NT2/D1 (cell line): ENCODE measurements at regions not wholly inside any gene's neighbourhood (a gene's known extent, or its start where the extent isn't known, plus 50 kb on each side); places are given as distances from the start of the nearest gene placed in this dataset.

Source experiments
- DNase-seq: peaks from one replicate; pipeline ENCODE4 v3.0.0-alpha.2; 2011; ENCODE audit warnings: low read depth, low spot score
- H3K27me3 ChIP-seq: 2 replicates; pipeline ENCODE4 v1.6.0; 2011; ENCODE audit warnings: mild to moderate bottlenecking; ENCODE audit not compliant: insufficient read length, insufficient read depth
- H3K36me3 ChIP-seq: 2 replicates; pipeline ENCODE4 v1.6.1; 2011; ENCODE audit warnings: mild to moderate bottlenecking, low read length, mixed read lengths; ENCODE audit not compliant: insufficient read depth, insufficient read length
- H3K4me1 ChIP-seq: 2 replicates; pipeline ENCODE4 v1.5.1; 2011; ENCODE audit not compliant: insufficient read depth, insufficient read length
- H3K4me3 ChIP-seq: 2 replicates; pipeline ENCODE4 v1.5.1; 2011; ENCODE audit warnings: low read depth; ENCODE audit not compliant: insufficient read length
- H3K9ac ChIP-seq: 2 replicates; pipeline ENCODE4 v1.6.0; 2011; ENCODE audit warnings: low read depth; ENCODE audit not compliant: insufficient read length
- H3K9me3 ChIP-seq: 2 replicates; pipeline ENCODE4 v1.5.1; 2011; ENCODE audit warnings: mild to moderate bottlenecking, low read length; ENCODE audit not compliant: insufficient read depth
- SUZ12 ChIP-seq: IDR thresholded peaks from 2 replicates; pipeline ENCODE4 v1.6.1; 2011; ENCODE audit not compliant: insufficient read length, insufficient read depth; ENCODE audit errors: extremely low read depth
- YY1 ChIP-seq: IDR thresholded peaks from 2 replicates; pipeline ENCODE4 v1.6.1; 2011; ENCODE audit not compliant: insufficient read length, insufficient read depth
- ZNF274 ChIP-seq: IDR thresholded peaks from 2 replicates; pipeline ENCODE4 v1.6.1; 2011; ENCODE audit warnings: mild to moderate bottlenecking, low read depth, low read length

DNA sequence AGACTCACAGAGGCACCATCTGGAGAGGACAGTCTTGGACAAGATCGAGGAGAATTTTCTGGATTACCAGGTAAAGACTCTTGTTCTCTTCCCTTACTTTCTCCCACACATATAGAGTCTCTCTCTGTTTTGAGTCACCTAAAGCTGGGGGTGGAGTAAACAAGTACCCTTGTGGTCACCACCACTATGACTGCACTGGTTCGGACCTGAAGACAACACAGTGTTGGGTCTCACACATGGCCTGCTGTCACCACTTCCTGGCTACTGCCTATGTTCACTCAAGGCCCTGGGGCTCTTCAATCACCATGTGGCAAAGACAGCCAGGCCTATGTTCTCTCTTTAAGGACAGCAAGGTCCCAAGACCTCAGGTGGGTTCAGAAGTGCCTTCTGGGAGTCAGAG is 253.3 kb upstream of the VRK2 start:
- Histone ChIP-seq H3K9ac (no peak overlapping the region), H3K27me3 (no peaks in the 10 kb centered on the region), H3K4me3 (no peak overlapping the region), H3K36me3 (no peaks in the 10 kb centered on the region), H3K4me1 (no peaks in the 10 kb centered on the region), H3K9me3 (no peaks in the 10 kb centered on the region)
- DNase-seq = no peak
- TF ChIP-seq ZNF274 (no peak), YY1 (no peak), SUZ12 (no peak)

DNA sequence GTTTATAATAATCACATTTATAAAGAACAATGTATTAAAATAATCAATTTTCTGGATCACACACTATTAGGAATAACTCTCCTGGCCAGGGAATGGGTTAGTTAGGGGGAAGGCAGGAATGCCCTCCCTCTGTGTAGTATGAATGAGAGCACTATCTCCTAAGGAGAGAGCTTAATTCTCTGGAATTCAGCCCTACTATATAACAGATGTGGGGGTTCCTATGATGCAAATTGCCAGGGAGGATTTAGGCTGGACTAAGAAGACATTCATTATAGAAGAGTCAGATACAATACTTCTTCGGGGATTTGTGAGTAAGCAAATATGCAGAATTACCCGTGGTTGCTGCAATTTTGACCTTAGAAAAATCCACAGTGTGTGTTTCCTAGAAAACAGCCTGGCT is 250.1 kb upstream of the VRK2 start:
- Histone ChIP-seq H3K4me1 (no peaks in the 10 kb centered on the region), H3K9ac (no peak overlapping the region), H3K4me3 (no peak overlapping the region), H3K36me3 (no peaks in the 10 kb centered on the region), H3K9me3 (peaks cover 5% of the 10 kb centered on the region), H3K27me3 (no peaks in the 10 kb centered on the region)
- DNase-seq = peak; percentile 68
- TF ChIP-seq YY1 (no peak), SUZ12 (no peak), ZNF274 (no peak)

- DNase-seq = no peak
- Histone ChIP-seq H3K9me3 (peaks cover 5% of the 10 kb centered on the region), H3K36me3 (no peaks in the 10 kb centered on the region), H3K4me1 (no peaks in the 10 kb centered on the region), H3K9ac (no peak overlapping the region), H3K4me3 (no peak overlapping the region), H3K27me3 (no peaks in the 10 kb centered on the region)
- no peak for TF ChIP-seq ZNF274
- no peak for TF ChIP-seq YY1
- no peak for TF ChIP-seq SUZ12
Observed at GRCh38 chr2:57798346-57798745, 248.3 kb upstream of the VRK2 start.

- Histone ChIP-seq H3K4me3 (no peak overlapping the region), H3K4me1 (no peaks in the 10 kb centered on the region), H3K36me3 (no peaks in the 10 kb centered on the region), H3K9ac (no peak overlapping the region), H3K27me3 (no peaks in the 10 kb centered on the region), H3K9me3 (peaks cover 5% of the 10 kb centered on the region)
- no peak for DNase-seq
- TF ChIP-seq YY1 = no peak
- no peak for TF ChIP-seq SUZ12
- TF ChIP-seq ZNF274 = no peak
Observed at GRCh38 chr2:57802243-57802642, 244.4 kb upstream of the VRK2 start.

DNA sequence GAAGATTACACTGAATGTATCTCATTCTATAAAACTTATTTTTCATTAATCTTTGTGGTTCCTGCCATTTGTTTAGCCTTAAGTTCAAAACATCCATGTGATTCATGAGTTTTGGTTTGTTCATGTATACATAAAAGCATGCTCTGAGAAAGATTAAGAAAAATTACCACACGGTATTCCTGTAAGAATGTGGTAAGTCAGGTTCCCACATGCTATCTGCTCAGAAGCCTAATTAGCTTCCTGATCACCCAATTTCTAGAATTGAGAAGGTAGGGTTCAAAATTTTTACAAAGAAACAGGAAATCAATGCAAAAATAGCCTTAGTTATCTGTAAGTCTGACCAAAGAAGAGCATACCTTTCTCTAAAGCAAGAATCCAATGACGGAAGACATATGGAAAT is 241.6 kb upstream of the VRK2 start:
- no peak for DNase-seq
- no peak overlapping the region for H3K9ac ChIP-seq
- H3K4me1 ChIP-seq = no peaks in the 10 kb centered on the region
- H3K27me3 ChIP-seq = no peaks in the 10 kb centered on the region
- no peak overlapping the region for H3K4me3 ChIP-seq
- H3K9me3 ChIP-seq = no peaks in the 10 kb centered on the region
- H3K36me3 ChIP-seq = no peaks in the 10 kb centered on the region
- TF ChIP-seq YY1 (no peak), ZNF274 (no peak), SUZ12 (no peak)

DNA sequence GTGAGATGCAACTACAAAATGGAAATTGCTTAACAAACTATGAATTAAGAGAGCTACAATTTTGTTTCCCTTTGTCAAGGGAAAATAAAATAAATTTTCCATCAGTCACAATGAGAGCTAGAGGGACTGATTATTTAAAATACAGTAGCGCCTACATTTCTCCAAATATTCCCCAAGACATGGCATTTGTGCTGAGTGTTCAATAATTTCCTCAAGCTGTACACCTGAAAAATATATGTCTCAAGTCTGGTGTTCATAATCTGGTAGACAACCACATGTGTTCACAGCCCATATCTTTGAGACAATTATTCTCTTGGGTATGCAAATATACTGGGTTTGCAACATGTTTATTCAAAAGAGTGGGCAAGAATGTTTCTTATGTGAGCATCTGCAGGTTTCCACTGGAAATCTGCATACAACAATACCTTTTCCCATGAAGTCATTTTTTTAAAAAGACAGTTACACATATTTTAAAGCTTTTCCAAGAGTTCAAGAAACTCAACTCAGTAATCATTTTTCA is 240.1 kb upstream of the VRK2 start:
- H3K27me3 ChIP-seq = no peaks in the 10 kb centered on the region
- H3K4me3 ChIP-seq = no peak overlapping the region
- no peak for DNase-seq
- H3K9me3 ChIP-seq = no peaks in the 10 kb centered on the region
- H3K9ac ChIP-seq = no peak overlapping the region
- no peaks in the 10 kb centered on the region for H3K4me1 ChIP-seq
- no peaks in the 10 kb centered on the region for H3K36me3 ChIP-seq
- TF ChIP-seq ZNF274 (no peak), SUZ12 (no peak), YY1 (no peak)

DNA sequence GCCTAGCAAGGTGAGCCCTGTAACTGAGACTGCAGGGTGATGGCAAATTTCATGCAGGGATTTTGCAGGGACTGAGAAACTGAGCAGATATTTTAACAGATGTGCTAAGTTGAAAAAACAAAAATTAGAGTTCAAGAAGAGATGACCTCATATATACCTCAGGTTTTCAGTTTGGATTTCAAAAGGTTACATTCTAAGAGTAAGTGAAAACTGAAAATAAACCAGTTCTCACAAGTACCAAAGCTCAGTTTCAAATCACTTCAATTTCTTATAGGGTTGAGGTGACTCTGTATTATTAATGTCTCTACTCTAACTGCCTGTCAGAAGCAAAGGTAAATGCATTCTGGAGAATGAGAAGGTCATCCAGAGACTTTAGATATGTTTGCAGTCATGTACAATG is 237.4 kb upstream of the VRK2 start:
- DNase-seq = no peak
- no peaks in the 10 kb centered on the region for H3K36me3 ChIP-seq

More for the DNA sequence above, 237.4 kb upstream of the VRK2 start:
- Histone ChIP-seq H3K4me3 (no peak overlapping the region), H3K9me3 (no peaks in the 10 kb centered on the region), H3K27me3 (no peaks in the 10 kb centered on the region), H3K9ac (no peak overlapping the region), H3K4me1 (no peaks in the 10 kb centered on the region)
- TF ChIP-seq YY1 (no peak), ZNF274 (no peak), SUZ12 (no peak)
